Fibroblast of lung (primary cell): ENCODE measurements at regions not wholly inside any gene's neighbourhood (a gene's known extent, or its start where the extent isn't known, plus 50 kb on each side); places are given as distances from the start of the nearest gene placed in this dataset.

ENCODE experiments used
- DNase-seq, 2 donors: peaks; one replicate each; pipeline versions ENCODE4 v3.0.0 to v3.0.0-alpha.2; 2010; ENCODE audit warnings: low read depth in 2 of 2
- H2AFZ ChIP-seq: 2 replicates; pipeline ENCODE4 v1.5.1; 2012; ENCODE audit warnings: low read length, control low read depth, inconsistent platforms
- H3K27ac ChIP-seq: 2 replicates; pipeline ENCODE4 v1.5.1; 2011; ENCODE audit warnings: low read length, control low read depth; ENCODE audit not compliant: insufficient read depth
- H3K27me3 ChIP-seq: 2 replicates; pipeline ENCODE4 v1.5.1; 2011; ENCODE audit warnings: mild to moderate bottlenecking, low read length; ENCODE audit not compliant: control insufficient read depth, insufficient read depth
- H3K36me3 ChIP-seq: 2 replicates; pipeline ENCODE4 v1.5.1; 2011; ENCODE audit warnings: low read length; ENCODE audit not compliant: control insufficient read depth, insufficient read depth
- H3K4me1 ChIP-seq: 2 replicates; pipeline ENCODE4 v1.5.1; 2011; ENCODE audit warnings: low read length; ENCODE audit not compliant: control insufficient read depth, insufficient read depth; ENCODE audit errors: extremely low read depth
- H3K4me2 ChIP-seq: 2 replicates; pipeline ENCODE4 v1.5.1; 2011; ENCODE audit warnings: low read length, control low read depth; ENCODE audit not compliant: insufficient read depth; ENCODE audit errors: extremely low read depth
- H3K4me3 ChIP-seq, 4 experiments: fragments of 200-600 bp in 1 of 4; sonication (generic) in 1 of 4; replicated peaks in 1 of 4; 2 replicates each; pipeline ENCODE4 v1.5.1; 2011 to 2016; ENCODE audit warnings: low read length in 4 of 4, low read depth in 3 of 4, mild to moderate bottlenecking in 3 of 4, control low read depth in 2 of 4, inconsistent platforms in 1 of 4, mixed read lengths in 1 of 4; ENCODE audit not compliant: insufficient read depth in 1 of 4; ENCODE audit errors: control extremely low read depth in 1 of 4
- H3K79me2 ChIP-seq: 2 replicates; pipeline ENCODE4 v1.5.1; 2012; ENCODE audit warnings: mild to moderate bottlenecking, low read length, inconsistent platforms; ENCODE audit not compliant: control insufficient read depth, insufficient read depth
- H3K9ac ChIP-seq: 2 replicates; pipeline ENCODE4 v1.5.1; 2011; ENCODE audit warnings: mild to moderate bottlenecking, low read length, control low read depth; ENCODE audit not compliant: insufficient read depth
- H3K9me3 ChIP-seq: 2 replicates; pipeline ENCODE4 v1.5.1; 2012; ENCODE audit warnings: low read depth, low read length; ENCODE audit not compliant: control insufficient read depth, insufficient read depth
- H4K20me1 ChIP-seq: 2 replicates; pipeline ENCODE4 v1.5.1; 2011; ENCODE audit warnings: low read length; ENCODE audit not compliant: control insufficient read depth, insufficient read depth; ENCODE audit errors: extremely low read depth
- CTCF ChIP-seq, 2 donors: IDR thresholded peaks in 1 of 2; conservative IDR thresholded peaks in 1 of 2; 1 replicate in 1 of 2; 2 replicates in 1 of 2; pipeline ENCODE4 v1.5.1; 2011 to 2012; ENCODE audit warnings: low read length in 2 of 2, control low read depth in 1 of 2, inconsistent platforms in 1 of 2, low read depth in 1 of 2, mild to moderate bottlenecking in 1 of 2
- EZH2 ChIP-seq: IDR thresholded peaks from 2 replicates; pipeline ENCODE4 v1.5.1; 2012; ENCODE audit warnings: low read length, control low read depth, mild to moderate bottlenecking; ENCODE audit errors: missing control alignments

- Histone ChIP-seq H3K4me2 (no peak overlapping the region), H3K36me3 (no peaks in the 10 kb centered on the region), H3K79me2 (no peaks in the 10 kb centered on the region), H3K9me3 (no peaks in the 10 kb centered on the region), H3K27me3 (no peaks in the 10 kb centered on the region), H4K20me1 (no peaks in the 10 kb centered on the region), H3K4me1 (no peaks in the 10 kb centered on the region), H3K4me3 (no peak overlapping the region), H3K27ac (no peak overlapping the region), H3K9ac (no peak overlapping the region), H2AFZ (no peak overlapping the region)
- TF ChIP-seq EZH2 (no peak), CTCF (conservative IDR thresholded peaks at IDR 0.05 in 1 of 2, IDR thresholded peaks at IDR 0.05 in 1 of 2; ENCODE audit: low read depth in 1 of 2, low read length in 2 of 2) (no peak)
- DNase-seq = no peak
These were observed 180.0 kb downstream of the KIF4B start for GRCh38 chr5:155193483-155194107.

- no peak for DNase-seq
- H3K9ac ChIP-seq = no peak overlapping the region
- TF ChIP-seq EZH2 = no peak
- TF ChIP-seq CTCF (conservative IDR thresholded peaks at IDR 0.05 in 1 of 2, IDR thresholded peaks at IDR 0.05 in 1 of 2; ENCODE audit: low read depth in 1 of 2, low read length in 2 of 2) = no peak
These were observed 187.1 kb downstream of the KIF4B start for GRCh38 chr5:155200608-155201007.

GRCh38 chr5:155211764-155212163 lies 198.2 kb downstream of the KIF4B start:
- Histone ChIP-seq H4K20me1 (no peaks in the 10 kb centered on the region), H3K4me1 (no peaks in the 10 kb centered on the region), H2AFZ (no peak overlapping the region), H3K27ac (no peak overlapping the region), H3K36me3 (no peaks in the 10 kb centered on the region), H3K79me2 (no peaks in the 10 kb centered on the region), H3K9ac (no peak overlapping the region), H3K9me3 (no peaks in the 10 kb centered on the region), H3K4me3 (no peak overlapping the region), H3K27me3 (no peaks in the 10 kb centered on the region), H3K4me2 (no peak overlapping the region)
- DNase-seq = no peak
- TF ChIP-seq CTCF (conservative IDR thresholded peaks at IDR 0.05 in 1 of 2, IDR thresholded peaks at IDR 0.05 in 1 of 2; ENCODE audit: low read depth in 1 of 2, low read length in 2 of 2) (no peak), EZH2 (no peak)

More at GRCh38 chr5:155200608-155201007, 187.1 kb downstream of the KIF4B start:
- H4K20me1 ChIP-seq = no peaks in the 10 kb centered on the region
- H2AFZ ChIP-seq = no peak overlapping the region
- H3K9me3 ChIP-seq = no peaks in the 10 kb centered on the region
- no peak overlapping the region for H3K4me2 ChIP-seq
- H3K36me3 ChIP-seq = no peaks in the 10 kb centered on the region
- H3K4me3 ChIP-seq = no peak overlapping the region
- H3K4me1 ChIP-seq = no peaks in the 10 kb centered on the region
- H3K27me3 ChIP-seq = no peaks in the 10 kb centered on the region
- no peaks in the 10 kb centered on the region for H3K79me2 ChIP-seq
- no peak overlapping the region for H3K27ac ChIP-seq
